H1 (cell line): ENCODE measurements at regions not wholly inside any gene's neighbourhood (a gene's known extent, or its start where the extent isn't known, plus 50 kb on each side); places are given as distances from the start of the nearest gene placed in this dataset.

Experiments
- CTCF ChIA-PET: fragments of 300-600 bp; sonication (Branson Sonifier 250); formaldehyde crosslinking; loops from one replicate; lab custom pipeline; 2021; ENCODE audit not compliant: partially characterized antibody; lab: Charles Lee
- POLR2A ChIA-PET: fragments of 300-600 bp; sonication (Branson Sonifier 250); formaldehyde crosslinking; loops from one replicate; lab custom pipeline; 2021; ENCODE audit warnings: inconsistent platforms; ENCODE audit not compliant: partially characterized antibody; lab: Charles Lee
- DNase-seq, 2 experiments: peaks; one replicate each; pipeline versions ENCODE4 v3.0.0 to v3.0.0-alpha.2; 2010 to 2022; ENCODE audit warnings: low spot score in 2 of 2, low read depth in 1 of 2, mixed read lengths in 1 of 2
- FAIRE-seq: peaks from 2 replicates; lab custom pipeline; 2011; peaks lifted over from hg19 to GRCh38; lab: Jason Lieb, UNC
- H2AFZ ChIP-seq: 2 replicates; pipeline ENCODE4 v1.8.1; 2012; ENCODE audit warnings: low read length, inconsistent platforms
- H2AK5ac ChIP-seq: 2 replicates; pipeline ENCODE4 v1.6.1; 2013; ENCODE audit warnings: low read depth, low read length
- H2BK120ac ChIP-seq: replicated peaks from 2 replicates; pipeline ENCODE3; 2013; ENCODE audit warnings: low read depth, low read length, inconsistent platforms
- H2BK12ac ChIP-seq: 2 replicates; pipeline ENCODE4 v1.6.1; 2013; ENCODE audit warnings: low read depth, low read length
- H2BK15ac ChIP-seq: 2 replicates; pipeline ENCODE4 v1.6.1; 2013; ENCODE audit warnings: low read length
- H2BK20ac ChIP-seq: 2 replicates; pipeline ENCODE4 v1.6.1; 2013; ENCODE audit warnings: low read length
- H2BK5ac ChIP-seq: 2 replicates; pipeline ENCODE4 v1.6.1; 2013; ENCODE audit warnings: low read depth, low read length
- H3K14ac ChIP-seq: 2 replicates; pipeline ENCODE4 v1.6.1; 2013; ENCODE audit warnings: inconsistent platforms; ENCODE audit not compliant: insufficient read length
- H3K18ac ChIP-seq: 2 replicates; pipeline ENCODE4 v1.6.1; 2013; ENCODE audit warnings: low read length; ENCODE audit errors: extremely low read depth
- H3K23ac ChIP-seq: 2 replicates; pipeline ENCODE4 v1.6.1; 2013; ENCODE audit warnings: inconsistent platforms; ENCODE audit not compliant: insufficient read length
- H3K23me2 ChIP-seq: 2 replicates; pipeline ENCODE4 v1.6.1; 2013; ENCODE audit warnings: low read depth, low read length
- H3K27ac ChIP-seq: 2 replicates; pipeline ENCODE4 v1.6.1; 2011; ENCODE audit warnings: low read depth, low read length, inconsistent platforms
- H3K27me3 ChIP-seq, 4 experiments: replicated peaks in 1 of 4; 1 replicate in 1 of 4; 2 replicates in 3 of 4; pipeline versions ENCODE4 v1.6.1 to v1.8.1; 2011 to 2013; ENCODE audit warnings: low read length in 3 of 4, mild to moderate bottlenecking in 3 of 4, inconsistent platforms in 2 of 4, mixed read lengths in 2 of 4, moderate library complexity in 1 of 4; ENCODE audit not compliant: control insufficient read depth in 3 of 4, insufficient read depth in 3 of 4; ENCODE audit errors: extremely low read depth in 1 of 4
- H3K36me3 ChIP-seq, 4 experiments: 2 replicates each; pipeline versions ENCODE4 v1.6.1 to v1.8.1; 2011 to 2013; ENCODE audit warnings: mild to moderate bottlenecking in 4 of 4, low read length in 3 of 4, moderate library complexity in 2 of 4, control low read depth in 1 of 4, inconsistent platforms in 1 of 4; ENCODE audit not compliant: insufficient read depth in 4 of 4, control insufficient read depth in 2 of 4
- H3K4ac ChIP-seq: replicated peaks from 2 replicates; pipeline ENCODE3; 2013; ENCODE audit warnings: low read length, low read depth, mixed read lengths, inconsistent platforms; ENCODE audit not compliant: insufficient read length
- H3K4me1 ChIP-seq, 4 experiments: replicated peaks in 1 of 4; 1 replicate in 1 of 4; 2 replicates in 3 of 4; pipeline versions ENCODE4 v1.6.1 to v1.8.1; 2011 to 2013; ENCODE audit warnings: low read length in 3 of 4, inconsistent platforms in 2 of 4, mixed read lengths in 1 of 4; ENCODE audit not compliant: insufficient read depth in 4 of 4, control insufficient read depth in 3 of 4
- H3K4me2 ChIP-seq, 2 experiments: 2 replicates each; pipeline versions ENCODE4 v1.6.1 to v1.8.1; 2011 to 2013; ENCODE audit warnings: low read depth in 2 of 2, low read length in 2 of 2, control low read depth in 1 of 2, inconsistent platforms in 1 of 2, mild to moderate bottlenecking in 1 of 2; ENCODE audit not compliant: insufficient read depth in 1 of 2
- H3K4me3 ChIP-seq, 4 experiments: fragments of 200-600, 300-600 bp in 1 of 4; sonication (generic), shearing (Covaris generic), sonication (Bioruptor Twin) in 1 of 4; 2 replicates each; pipeline versions ENCODE4 v1.5.1 to v1.8.1; 2011 to 2016; ENCODE audit warnings: low read length in 4 of 4, low read depth in 3 of 4, control low read depth in 2 of 4, inconsistent platforms in 2 of 4, mild to moderate bottlenecking in 2 of 4, mixed read lengths in 1 of 4, moderate library complexity in 1 of 4; ENCODE audit not compliant: insufficient read depth in 2 of 4; ENCODE audit errors: extremely low read depth in 1 of 4
- H3K56ac ChIP-seq: replicated peaks from 2 replicates; pipeline ENCODE3; 2013; ENCODE audit warnings: low read depth, mild to moderate bottlenecking, mixed read lengths, low read length, inconsistent platforms; ENCODE audit not compliant: insufficient read length
- H3K79me1 ChIP-seq: 2 replicates; pipeline ENCODE4 v1.6.1; 2013; ENCODE audit warnings: low read depth, low read length, control low read depth
- H3K79me2 ChIP-seq, 2 experiments: 2 replicates each; pipeline versions ENCODE4 v1.6.1 to v1.8.1; 2012 to 2013; ENCODE audit warnings: low read length in 2 of 2, mild to moderate bottlenecking in 2 of 2, inconsistent platforms in 1 of 2; ENCODE audit not compliant: insufficient read depth in 2 of 2, control insufficient read depth in 1 of 2
- H3K9ac ChIP-seq, 4 experiments: replicated peaks in 1 of 4; 1 replicate in 1 of 4; 2 replicates in 3 of 4; pipeline versions ENCODE4 v1.6.1 to v1.8.1; 2011 to 2013; ENCODE audit warnings: low read depth in 3 of 4, low read length in 3 of 4, control low read depth in 2 of 4, mild to moderate bottlenecking in 2 of 4, moderate library complexity in 2 of 4, inconsistent platforms in 1 of 4; ENCODE audit errors: extremely low read depth in 1 of 4
- H3K9me3 ChIP-seq, 2 experiments: 2 replicates each; pipeline versions ENCODE4 v1.6.1 to v1.8.1; 2012 to 2013; ENCODE audit warnings: mild to moderate bottlenecking in 2 of 2, moderate library complexity in 2 of 2, control low read depth in 1 of 2, inconsistent platforms in 1 of 2, low read depth in 1 of 2, low read length in 1 of 2, mixed read lengths in 1 of 2; ENCODE audit not compliant: insufficient read depth in 2 of 2
- H4K20me1 ChIP-seq, 2 experiments: replicated peaks in 1 of 2; 2 replicates each; pipeline versions ENCODE3 to v1.8.1; 2011 to 2013; ENCODE audit warnings: inconsistent platforms in 2 of 2, low read length in 2 of 2, mild to moderate bottlenecking in 1 of 2; ENCODE audit not compliant: insufficient read depth in 2 of 2, control insufficient read depth in 1 of 2
- H4K5ac ChIP-seq: 2 replicates; pipeline ENCODE4 v1.6.1; 2013; ENCODE audit warnings: low read length, low read depth, mixed read lengths, inconsistent platforms; ENCODE audit not compliant: insufficient read length
- H4K8ac ChIP-seq: 2 replicates; pipeline ENCODE4 v1.8.0; 2013; ENCODE audit warnings: mild to moderate bottlenecking, moderate library complexity, low read length, inconsistent platforms; ENCODE audit not compliant: insufficient read depth; ENCODE audit errors: extremely low read depth
- H4K91ac ChIP-seq: replicated peaks from 2 replicates; pipeline ENCODE3; 2013; ENCODE audit warnings: low read length, mixed read lengths, inconsistent platforms; ENCODE audit not compliant: insufficient read length
- BRCA1 ChIP-seq: IDR thresholded peaks from 2 replicates; pipeline ENCODE4 v1.6.1; 2012; ENCODE audit warnings: low read depth, low read length, improper control_type of control experiment
- MAFK ChIP-seq: IDR thresholded peaks from 2 replicates; pipeline ENCODE4 v1.6.1; 2012; ENCODE audit warnings: low read depth, mild to moderate bottlenecking, improper control_type of control experiment, low read length
- POLR2AphosphoS5 ChIP-seq: IDR thresholded peaks from 2 replicates; pipeline ENCODE4 v1.6.1; 2011; ENCODE audit warnings: low read depth, low read length
- POU5F1 ChIP-seq: IDR thresholded peaks from 2 replicates; pipeline ENCODE4 v1.6.1; 2011; ENCODE audit warnings: low read depth, mild to moderate bottlenecking, low read length, moderate library complexity
- RXRA ChIP-seq: IDR thresholded peaks from 2 replicates; pipeline ENCODE4 v1.6.1; 2011; ENCODE audit warnings: low read depth, mild to moderate bottlenecking, low read length, moderate library complexity; ENCODE audit not compliant: insufficient read depth
- SP4 ChIP-seq: IDR thresholded peaks from 2 replicates; pipeline ENCODE4 v1.6.1; 2012; ENCODE audit warnings: low read length, inconsistent platforms
- TAF1 ChIP-seq: IDR thresholded peaks from 2 replicates; pipeline ENCODE4 v1.6.1; 2011; ENCODE audit warnings: mild to moderate bottlenecking, low read depth, low read length
- USF2 ChIP-seq: IDR thresholded peaks from 2 replicates; pipeline ENCODE4 v1.6.1; 2011; ENCODE audit warnings: low read length, improper control_type of control experiment
- WGBS, 2 experiments: shearing (Covaris generic) in 1 of 2; methylation state at CpG; one replicate each; pipeline versions ENCODE4 v1.1.6 to v1.1.7; 2013 to 2015; ENCODE audit warnings: low lambda C conversion rate in 2 of 2, mixed read lengths in 2 of 2, inconsistent platforms in 1 of 2, low coverage in 1 of 2, missing lambda C conversion rate in 1 of 2; ENCODE audit not compliant: insufficient replicate concordance in 2 of 2, insufficient coverage in 1 of 2, insufficient read length in 1 of 2; ENCODE audit errors: extremely low coverage in 1 of 2, missing lambda C conversion rate in 1 of 2; 5-methylcytosine and 5-hydroxymethylcytosine counted together
- TF ChIP-seq, protein P1 (sequence below): IDR thresholded peaks from 2 replicates; pipeline ENCODE4 v1.6.1; 2012; ENCODE audit warnings: inconsistent platforms

GRCh38 chr3:189459231-189459630 is 172.0 kb upstream of the TP63 start:
- ChIA-PET CTCF (interaction anchor here (0.5 kb wide), 1 partner anchor 253 kb away, joined by 3 read pairs; no protein-coding TSS in a partner anchor), POLR2A (interaction anchor here (0.7 kb wide), 1 partner anchor 968 kb away, joined by 5 read pairs; no protein-coding TSS in a partner anchor)
- Histone ChIP-seq H4K5ac (no peak overlapping the region), H3K14ac (no peak overlapping the region), H4K91ac (no peak overlapping the region), H3K4ac (no peak overlapping the region), H3K4me2 (no peak overlapping the region), H3K4me1 (no peaks in the 10 kb centered on the region), H3K23me2 (no peaks in the 10 kb centered on the region), H4K8ac (no peak overlapping the region), H3K4me3 (no peak overlapping the region), H2BK5ac (no peak overlapping the region), H3K27ac (no peak overlapping the region), H2AK5ac (no peak overlapping the region), H3K27me3 (no peaks in the 10 kb centered on the region), H2BK15ac (no peak overlapping the region), H3K9ac (no peak overlapping the region), H3K23ac (no peak overlapping the region), H2AFZ (no peak overlapping the region), H3K9me3 (no peaks in the 10 kb centered on the region), H3K36me3 (no peaks in the 10 kb centered on the region), H3K79me1 (no peaks in the 10 kb centered on the region), H3K18ac (no peak overlapping the region), H3K56ac (no peak overlapping the region), H2BK20ac (no peak overlapping the region), H3K79me2 (no peaks in the 10 kb centered on the region), H4K20me1 (no peaks in the 10 kb centered on the region), H2BK120ac (no peak overlapping the region), H2BK12ac (no peak overlapping the region)
- 94% methylated on average over 2 of the region's 2 CpGs; no CpG with 5 or more reads in 1 of the 2 experiments for WGBS, 2 experiments
- TF ChIP-seq SP4 = no peak
- TF ChIP-seq RXRA = no peak
- no peak for TF ChIP-seq TAF1
- TF ChIP-seq POU5F1 = no peak
- TF ChIP-seq POLR2AphosphoS5 = no peak
- no peak for TF ChIP-seq MAFK
- TF ChIP-seq, protein P1, sequence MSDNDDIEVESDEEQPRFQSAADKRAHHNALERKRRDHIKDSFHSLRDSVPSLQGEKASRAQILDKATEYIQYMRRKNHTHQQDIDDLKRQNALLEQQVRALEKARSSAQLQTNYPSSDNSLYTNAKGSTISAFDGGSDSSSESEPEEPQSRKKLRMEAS = no peak
- TF ChIP-seq USF2 = no peak
- TF ChIP-seq BRCA1 = no peak
- DNase-seq (no peak), FAIRE-seq (no peak)
